Upper lobe of left lung (tissue), 6 donors: ENCODE measurements at regions not wholly inside any gene's neighbourhood (a gene's known extent, or its start where the extent isn't known, plus 50 kb on each side); places are given as distances from the start of the nearest gene placed in this dataset.
"Not testable (repeated sequence)": the region's sequence is repeated elsewhere in the genome, so short reads cannot be mapped to it uniquely, and the experiment has no call there.

Experiments
- ATAC-seq, 2 donors: fragments of 200-7000 bp; cut with Tn5 transposase; one replicate each; pipeline ENCODE4 v1.9.1; 2022; ENCODE audit warnings: mild to moderate bottlenecking in 2 of 2, moderate library complexity in 2 of 2; ENCODE audit not compliant: low FRiP score in 2 of 2
- DNase-seq, 2 donors: peaks; one replicate each; pipeline ENCODE4 v3.0.0-alpha.2; 2019 to 2020
- H3K27ac ChIP-seq, 4 donors: fragments of 200-600 bp; sonication (generic); one replicate each; pipeline ENCODE4 v1.5.1; 2016 to 2019
- H3K27me3 ChIP-seq, 4 donors: fragments of 200-600 bp; sonication (generic); one replicate each; pipeline ENCODE4 v1.5.1; 2017 to 2019
- H3K36me3 ChIP-seq, 4 donors: fragments of 200-600 bp; sonication (generic); one replicate each; pipeline ENCODE4 v1.5.1; 2016 to 2019
- H3K4me1 ChIP-seq, 4 donors: fragments of 200-600 bp; sonication (generic); one replicate each; pipeline ENCODE4 v1.5.1; 2018 to 2019
- H3K4me3 ChIP-seq, 4 donors: fragments of 200-600 bp; sonication (generic); one replicate each; pipeline ENCODE4 v1.5.1; 2017 to 2019; ENCODE audit warnings: mild to moderate bottlenecking in 2 of 4, moderate library complexity in 1 of 4
- H3K9me3 ChIP-seq, 4 donors: fragments of 200-600 bp; sonication (generic); one replicate each; pipeline ENCODE4 v1.5.1; 2018 to 2019
- CTCF ChIP-seq, 6 experiments: fragments of 450-650 bp in 4 of 6; fragments of 200-600 bp in 2 of 6; sonication (generic) in 2 of 6; IDR thresholded peaks; one replicate each; pipeline ENCODE4 v1.5.1; 2016 to 2019; ENCODE audit warnings: antibody characterized with exemption in 6 of 6
- EP300 ChIP-seq, 4 donors: sonication (generic); formaldehyde crosslinking; IDR thresholded peaks; one replicate each; pipeline ENCODE4 v1.5.1; 2017; ENCODE audit warnings: antibody characterized with exemption in 4 of 4, control low read depth in 2 of 4
- POLR2A ChIP-seq, 4 donors: fragments of 450-650 bp; IDR thresholded peaks; one replicate each; pipeline ENCODE4 v1.5.1; 2016 to 2017; ENCODE audit warnings: antibody characterized with exemption in 4 of 4, mild to moderate bottlenecking in 2 of 4
- POLR2AphosphoS5 ChIP-seq, 2 donors: sonication (generic); formaldehyde crosslinking; IDR thresholded peaks; one replicate each; pipeline ENCODE4 v1.5.1; 2017; ENCODE audit warnings: antibody characterized with exemption in 2 of 2
- WGBS, 2 donors: methylation state at CpG; one replicate each; pipeline ENCODE4 v1.1.5; 2017 to 2018; 5-methylcytosine and 5-hydroxymethylcytosine counted together
- donor health status: DM: no; HTN: no; CAD: no; lungs with moderate emphysema.
- donor health status: DM: no; HTN: yes; CAD: no; lungs with severe emphysema.

GRCh38 chr6:141925001-141925400 is 207.7 kb upstream of the GJE1 start:
- no peak for TF ChIP-seq POLR2AphosphoS5 (IDR thresholded peaks at IDR 0.05)
- no peak for TF ChIP-seq POLR2A (IDR thresholded peaks at IDR 0.05)
- no peak for TF ChIP-seq CTCF (IDR thresholded peaks at IDR 0.05)
- TF ChIP-seq EP300 (IDR thresholded peaks at IDR 0.05): no peak
- DNase-seq: no peak
- no peak for ATAC-seq

GRCh38 chr6:141922898-141923297 is 209.8 kb upstream of the GJE1 start:
- Histone ChIP-seq H3K36me3 (no peaks in the 10 kb centered on the region), H3K4me3 (no peak overlapping the region), H3K27ac (no peak overlapping the region), H3K4me1 (no peaks in the 10 kb centered on the region), H3K9me3 (no peaks in the 10 kb centered on the region), H3K27me3 (no peaks in the 10 kb centered on the region)
- no peak for ATAC-seq
- no peak for DNase-seq
- TF ChIP-seq POLR2A (IDR thresholded peaks at IDR 0.05): no peak
- WGBS, 2 donors: 80 to 85% methylated on average over 2 of the region's 2 CpGs

More at GRCh38 chr6:141925001-141925400, 207.7 kb upstream of the GJE1 start:
- Histone ChIP-seq H3K36me3 (no peaks in the 10 kb centered on the region), H3K4me3 (no peak overlapping the region), H3K9me3 (no peaks in the 10 kb centered on the region), H3K4me1 (no peaks in the 10 kb centered on the region), H3K27ac (no peak overlapping the region), H3K27me3 (no peaks in the 10 kb centered on the region)

- H3K27ac ChIP-seq, H3K9me3 ChIP-seq, H3K4me3 ChIP-seq, H3K36me3 ChIP-seq, ATAC-seq, H3K27me3 ChIP-seq, H3K4me1 ChIP-seq: not testable (repeated sequence)
- 87 to 94% methylated on average over 29 to 30 of the region's 30 CpGs for WGBS, 2 donors
- DNase-seq: peak in 1 of 2 donors; percentile 45
Measured at GRCh38 chr6:141916682-141917505, 215.8 kb upstream of the GJE1 start.

- Histone ChIP-seq H3K4me1 (no peaks in the 10 kb centered on the region), H3K4me3 (no peak overlapping the region), H3K36me3 (no peaks in the 10 kb centered on the region), H3K27ac (no peak overlapping the region), H3K9me3 (no peaks in the 10 kb centered on the region), H3K27me3 (no peaks in the 10 kb centered on the region)
- no peak for DNase-seq
- 76 to 85% methylated on average over 2 of the region's 2 CpGs for WGBS, 2 donors
- ATAC-seq: no peak
- TF ChIP-seq EP300 (IDR thresholded peaks at IDR 0.05): no peak
- TF ChIP-seq POLR2AphosphoS5 (IDR thresholded peaks at IDR 0.05): no peak
- no peak for TF ChIP-seq CTCF (IDR thresholded peaks at IDR 0.05)
- no peak for TF ChIP-seq POLR2A (IDR thresholded peaks at IDR 0.05)
Measured at GRCh38 chr6:141914646-141915045, 218.1 kb upstream of the GJE1 start.

- Histone ChIP-seq H3K4me1 (no peaks in the 10 kb centered on the region), H3K4me3 (no peak overlapping the region), H3K27me3 (no peaks in the 10 kb centered on the region), H3K36me3 (no peaks in the 10 kb centered on the region), H3K9me3 (no peaks in the 10 kb centered on the region), H3K27ac (no peak overlapping the region)
- TF ChIP-seq CTCF (IDR thresholded peaks at IDR 0.05): no peak
- TF ChIP-seq POLR2A (IDR thresholded peaks at IDR 0.05): no peak
- TF ChIP-seq POLR2AphosphoS5 (IDR thresholded peaks at IDR 0.05): no peak
- TF ChIP-seq EP300 (IDR thresholded peaks at IDR 0.05): no peak
- ATAC-seq: no peak
- no peak for DNase-seq
Measured at GRCh38 chr6:141906569-141907080, 226.1 kb upstream of the GJE1 start.

- H3K36me3 ChIP-seq: no peaks in the 10 kb centered on the region
- no peaks in the 10 kb centered on the region for H3K4me1 ChIP-seq
- ATAC-seq (no peak), DNase-seq (peak in 1 of 2 donors; percentile 38)
- WGBS, 2 donors: 77 to 83% methylated on average over 2 of the region's 2 CpGs
- H3K27me3 ChIP-seq: no peaks in the 10 kb centered on the region
- H3K27ac ChIP-seq: no peak overlapping the region
- TF ChIP-seq POLR2AphosphoS5 (IDR thresholded peaks at IDR 0.05): no peak
- no peak for TF ChIP-seq CTCF (IDR thresholded peaks at IDR 0.05)
- TF ChIP-seq EP300 (IDR thresholded peaks at IDR 0.05): no peak
- no peaks in the 10 kb centered on the region for H3K9me3 ChIP-seq
- no peak overlapping the region for H3K4me3 ChIP-seq
Measured at GRCh38 chr6:141890661-141891060, 242.1 kb upstream of the GJE1 start.
